Esophagus squamous epithelium (tissue), 5 donors: ENCODE measurements at regions not wholly inside any gene's neighbourhood (a gene's known extent, or its start where the extent isn't known, plus 50 kb on each side); places are given as distances from the start of the nearest gene placed in this dataset.
"Not testable (repeated sequence)": the region's sequence is repeated elsewhere in the genome, so short reads cannot be mapped to it uniquely, and the experiment has no call there.

Experiments
- DNase-seq: peaks from one replicate; lab custom pipeline; 2025; lab: John Stamatoyannopoulos, UW
- H3K27ac ChIP-seq, 4 donors: fragments of 200-600 bp; sonication (generic); one replicate each; pipeline ENCODE4 v1.5.1; 2016 to 2019; ENCODE audit warnings: mild to moderate bottlenecking in 1 of 4
- H3K27me3 ChIP-seq, 4 donors: fragments of 200-600 bp; sonication (generic); 1 replicate in 3 of 4; 2 replicates in 1 of 4; pipeline versions ENCODE4 v1.5.1 to v1.6.0; 2017 to 2021; ENCODE audit warnings: antibody characterized with exemption in 1 of 4
- H3K36me3 ChIP-seq, 3 donors: fragments of 200-600 bp; sonication (generic); one replicate each; pipeline ENCODE4 v1.5.1; 2016 to 2019
- H3K4me1 ChIP-seq, 3 donors: fragments of 200-600 bp; sonication (generic); one replicate each; pipeline ENCODE4 v1.5.1; 2017 to 2019
- H3K4me3 ChIP-seq, 4 donors: fragments of 200-600 bp; sonication (generic); 1 replicate in 3 of 4; 2 replicates in 1 of 4; pipeline ENCODE4 v1.5.1; 2016 to 2019; ENCODE audit warnings: mild to moderate bottlenecking in 2 of 4, moderate library complexity in 1 of 4
- H3K9me3 ChIP-seq, 3 donors: fragments of 200-600 bp; sonication (generic); one replicate each; pipeline ENCODE4 v1.5.1; 2016 to 2019
- POLR2A ChIP-seq, 4 donors: fragments of 450-650 bp; IDR thresholded peaks; one replicate each; pipeline ENCODE4 v1.6.1; 2017; ENCODE audit warnings: antibody characterized with exemption in 4 of 4, mild to moderate bottlenecking in 4 of 4, moderate library complexity in 3 of 4
- WGBS, 2 donors: methylation state at CpG; one replicate each; pipeline ENCODE4 v1.1.5; 2018; 5-methylcytosine and 5-hydroxymethylcytosine counted together
- intact Hi-C: fragments of 100-400 bp; cut with DNase I; formaldehyde crosslinking; loops from one replicate; pipeline ENCODE4 v1.15.0; 2022
- TF ChIP-seq, protein P1 (sequence below), 6 experiments: fragments of 450-650 bp in 4 of 6; fragments of 200-600 bp in 2 of 6; sonication (generic) in 2 of 6; IDR thresholded peaks; one replicate each; pipeline ENCODE4 v1.5.1; 2016 to 2019; ENCODE audit warnings: antibody characterized with exemption in 6 of 6, mild to moderate bottlenecking in 4 of 6, moderate library complexity in 4 of 6
- donor health status: DM: yes; HTN: yes; CAD: no.

DNA sequence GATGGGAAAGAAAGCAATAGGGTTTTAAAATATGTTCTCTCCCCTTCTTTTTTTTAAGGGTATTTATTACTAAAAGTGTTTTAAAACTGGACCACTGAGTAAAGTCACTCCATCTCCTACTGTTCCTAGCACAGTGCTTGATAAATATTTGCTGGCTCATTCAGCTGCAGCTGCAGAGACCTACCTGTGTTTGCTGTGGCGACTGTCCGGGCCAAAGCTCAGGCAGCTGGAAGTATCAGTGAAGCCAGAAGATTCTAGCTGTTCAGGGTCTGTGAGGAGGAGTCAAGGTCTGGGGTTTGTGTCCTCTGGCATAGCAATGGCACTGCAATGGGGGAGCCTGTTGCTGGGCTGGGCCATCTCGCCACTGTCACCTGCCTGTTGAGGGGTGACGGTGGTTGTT, 109.9 kb downstream of the RPLP1 start:
- peaks cover 0 to 27% (median 0%) of the 10 kb centered on the region in 4 donors for H3K27me3 ChIP-seq
- no peaks in the 10 kb centered on the region for H3K36me3 ChIP-seq
- peaks cover 5 to 18% (median 9%) of the 10 kb centered on the region in 3 donors for H3K4me1 ChIP-seq
- intact Hi-C loops = no loop called here
- no peak overlapping the region for H3K4me3 ChIP-seq
- 84 to 100% methylated on average over 1 to 4 of the region's 4 CpGs for WGBS, 2 donors
- DNase-seq = no peak
- no peak for TF ChIP-seq POLR2A (IDR thresholded peaks at IDR 0.05)
- TF ChIP-seq, protein P1, sequence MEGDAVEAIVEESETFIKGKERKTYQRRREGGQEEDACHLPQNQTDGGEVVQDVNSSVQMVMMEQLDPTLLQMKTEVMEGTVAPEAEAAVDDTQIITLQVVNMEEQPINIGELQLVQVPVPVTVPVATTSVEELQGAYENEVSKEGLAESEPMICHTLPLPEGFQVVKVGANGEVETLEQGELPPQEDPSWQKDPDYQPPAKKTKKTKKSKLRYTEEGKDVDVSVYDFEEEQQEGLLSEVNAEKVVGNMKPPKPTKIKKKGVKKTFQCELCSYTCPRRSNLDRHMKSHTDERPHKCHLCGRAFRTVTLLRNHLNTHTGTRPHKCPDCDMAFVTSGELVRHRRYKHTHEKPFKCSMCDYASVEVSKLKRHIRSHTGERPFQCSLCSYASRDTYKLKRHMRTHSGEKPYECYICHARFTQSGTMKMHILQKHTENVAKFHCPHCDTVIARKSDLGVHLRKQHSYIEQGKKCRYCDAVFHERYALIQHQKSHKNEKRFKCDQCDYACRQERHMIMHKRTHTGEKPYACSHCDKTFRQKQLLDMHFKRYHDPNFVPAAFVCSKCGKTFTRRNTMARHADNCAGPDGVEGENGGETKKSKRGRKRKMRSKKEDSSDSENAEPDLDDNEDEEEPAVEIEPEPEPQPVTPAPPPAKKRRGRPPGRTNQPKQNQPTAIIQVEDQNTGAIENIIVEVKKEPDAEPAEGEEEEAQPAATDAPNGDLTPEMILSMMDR (IDR thresholded peaks at IDR 0.05) = no peak
- H3K27ac ChIP-seq = no peak overlapping the region
- H3K9me3 ChIP-seq = no peaks in the 10 kb centered on the region

DNA sequence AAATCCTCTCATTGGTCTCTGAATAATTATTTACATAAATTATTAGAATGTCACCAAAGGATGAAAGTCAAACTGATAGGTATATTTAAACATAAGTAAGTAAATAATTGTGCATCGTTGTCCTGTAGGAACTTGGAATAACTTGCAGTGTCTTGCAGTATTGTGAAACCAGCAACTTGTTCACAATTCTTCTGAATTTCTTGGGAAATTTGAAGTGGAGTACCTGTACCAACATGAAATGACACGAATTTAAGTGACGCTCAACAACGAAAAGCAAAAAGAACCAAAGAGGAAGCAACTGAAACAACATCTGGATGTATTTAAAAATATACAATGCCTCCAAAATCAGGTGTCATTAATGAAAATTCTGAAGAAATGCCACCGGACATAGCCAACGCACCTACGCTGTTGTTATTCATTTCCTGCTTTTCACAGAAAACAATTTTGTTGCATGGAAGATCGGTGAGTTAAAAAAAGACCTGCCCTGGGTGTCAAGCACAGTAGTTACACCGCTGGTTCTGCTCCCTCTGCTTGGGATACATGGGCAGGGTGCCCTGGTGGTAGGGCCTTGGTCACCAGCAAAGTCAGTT, 112.5 kb downstream of the RPLP1 start:
- no peak for DNase-seq
- Histone ChIP-seq H3K36me3 (no peaks in the 10 kb centered on the region), H3K4me3 (no peak overlapping the region), H3K9me3 (no peaks in the 10 kb centered on the region), H3K4me1 (peaks cover 0 to 7% (median 0%) of the 10 kb centered on the region in 3 donors), H3K27me3 (peaks cover 0 to 27% (median 0%) of the 10 kb centered on the region in 4 donors), H3K27ac (no peak overlapping the region)
- TF ChIP-seq, protein P1 (IDR thresholded peaks at IDR 0.05) = no peak
- TF ChIP-seq POLR2A (IDR thresholded peaks at IDR 0.05) = no peak
- intact Hi-C loops = no loop called here
- WGBS, 2 donors = 41 to 42% methylated on average over 9 of the region's 9 CpGs

DNA sequence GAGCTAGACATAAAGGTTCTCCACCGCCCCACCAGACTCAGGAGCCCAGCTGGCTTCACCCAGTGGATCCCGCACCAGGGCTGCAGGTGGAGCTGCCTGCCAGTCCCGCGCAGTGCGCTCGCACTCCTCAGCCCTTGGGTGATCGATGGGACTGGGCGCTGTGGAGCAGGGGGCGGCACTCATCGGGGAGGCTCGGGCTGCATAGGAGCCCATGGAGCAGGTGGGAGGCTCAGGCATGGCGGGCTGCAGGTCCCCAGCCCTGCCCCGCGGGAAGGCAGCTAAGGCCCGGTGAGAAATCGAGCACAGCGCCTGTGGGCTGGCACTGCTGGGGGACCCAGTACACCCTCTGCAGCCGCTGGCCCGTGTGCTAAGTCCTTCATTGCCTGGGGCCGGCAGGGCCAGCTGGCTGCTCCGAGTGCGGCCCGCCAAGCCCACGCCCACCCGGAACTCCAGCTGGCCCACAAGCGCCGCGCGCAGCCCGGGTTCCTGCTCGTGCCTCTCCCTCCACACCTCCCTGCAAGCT, 114.7 kb downstream of the RPLP1 start:
- H3K27me3 ChIP-seq = peaks cover 0 to 20% (median 0%) of the 10 kb centered on the region in 4 donors
- H3K36me3 ChIP-seq, H3K4me3 ChIP-seq, DNase-seq, H3K9me3 ChIP-seq, H3K4me1 ChIP-seq, intact Hi-C loops, H3K27ac ChIP-seq: not testable (repeated sequence)
- WGBS, 2 donors = 80% methylated on average over 2 of the region's 31 CpGs; no CpG with 5 or more reads in 1 of the 2 donors

DNA sequence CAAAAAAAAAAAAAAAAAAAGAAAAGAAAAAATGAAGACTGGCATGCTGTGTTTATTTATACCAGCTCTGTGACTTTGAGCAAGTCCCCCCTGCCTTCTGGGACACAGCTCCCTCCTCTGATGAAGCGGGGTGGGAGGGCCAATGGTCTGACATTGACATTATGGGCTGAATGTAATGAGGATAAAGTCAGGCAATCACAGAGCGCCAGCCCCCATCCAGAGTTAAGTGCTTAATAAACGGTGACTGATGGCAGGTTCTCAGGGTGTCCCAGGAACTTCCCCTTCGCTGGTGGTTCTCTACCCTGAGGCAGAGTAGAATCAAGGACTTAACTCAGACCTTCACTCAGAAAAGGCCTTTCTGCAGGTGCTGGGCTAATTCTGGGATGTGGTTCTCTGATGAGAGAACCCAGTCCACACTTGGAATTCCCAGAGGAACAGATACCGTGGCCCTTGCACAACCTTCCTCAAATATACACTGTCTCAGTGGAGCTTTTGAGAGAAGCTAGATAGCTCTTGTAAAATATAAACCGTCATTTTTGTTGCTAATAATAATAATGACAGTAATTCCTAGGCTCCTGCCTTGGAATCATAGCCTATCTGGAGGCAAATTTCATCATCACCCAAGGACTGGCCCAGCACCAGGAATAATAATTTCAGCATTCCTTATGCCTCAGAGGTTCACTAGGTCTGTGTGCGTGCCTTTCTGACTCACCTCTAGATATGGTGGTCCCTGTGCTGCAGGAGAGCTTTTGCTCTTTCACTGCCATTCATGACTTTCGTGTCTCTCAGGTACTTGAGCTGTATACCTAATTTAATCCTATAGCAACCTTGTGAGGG, 115.8 kb downstream of the RPLP1 start:
- WGBS, 2 donors = 59 to 78% methylated on average over 7 to 8 of the region's 8 CpGs
- intact Hi-C loops = no loop called here
- no peak for DNase-seq
- peaks cover 0 to 15% (median 0%) of the 10 kb centered on the region in 4 donors for H3K27me3 ChIP-seq
- TF ChIP-seq POLR2A (IDR thresholded peaks at IDR 0.05) = no peak
- TF ChIP-seq, protein P1 (IDR thresholded peaks at IDR 0.05) = no peak
- H3K9me3 ChIP-seq = no peaks in the 10 kb centered on the region
- no peak overlapping the region for H3K27ac ChIP-seq
- no peak overlapping the region for H3K4me3 ChIP-seq
- H3K4me1 ChIP-seq = peaks cover 0 to 7% (median 0%) of the 10 kb centered on the region in 3 donors
- H3K36me3 ChIP-seq = no peaks in the 10 kb centered on the region

DNA sequence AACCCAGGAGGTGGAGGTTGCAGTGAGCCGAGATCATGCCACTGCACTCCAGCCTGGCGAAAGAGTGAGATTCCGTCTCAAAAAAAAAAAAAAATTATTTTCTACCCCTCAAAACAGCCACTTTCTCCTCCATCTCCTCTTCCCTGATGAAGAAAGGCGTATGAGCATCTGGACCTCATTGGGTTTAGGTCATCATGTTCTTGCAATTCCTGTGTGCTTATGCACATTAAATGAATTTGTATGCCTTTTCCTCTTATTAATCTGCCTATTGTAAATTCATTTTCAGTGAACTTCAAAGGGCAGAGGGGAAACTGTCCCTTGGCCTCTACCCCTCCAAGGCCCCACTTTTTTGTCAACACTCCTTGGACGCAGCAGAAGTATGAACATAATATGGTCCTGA, 117.8 kb downstream of the RPLP1 start:
- Histone ChIP-seq H3K36me3 (no peaks in the 10 kb centered on the region), H3K9me3 (no peaks in the 10 kb centered on the region), H3K4me1 (peaks cover 0 to 15% (median 0%) of the 10 kb centered on the region in 3 donors), H3K27ac (no peak overlapping the region), H3K27me3 (peaks cover 0 to 27% (median 0%) of the 10 kb centered on the region in 4 donors), H3K4me3 (no peak overlapping the region)
- DNase-seq = no peak
- intact Hi-C loops = no loop called here
- 59 to 60% methylated on average over 5 of the region's 5 CpGs for WGBS, 2 donors
- TF ChIP-seq, protein P1 (IDR thresholded peaks at IDR 0.05) = no peak
